ENCODE measurements at regions not wholly inside any gene's neighbourhood (a gene's known extent, or its start where the extent isn't known, plus 50 kb on each side); places are given as distances from the start of the nearest gene placed in this dataset.
"Not testable (repeated sequence)": the region's sequence is repeated elsewhere in the genome, so short reads cannot be mapped to it uniquely, and the experiment has no call there.

DNA sequence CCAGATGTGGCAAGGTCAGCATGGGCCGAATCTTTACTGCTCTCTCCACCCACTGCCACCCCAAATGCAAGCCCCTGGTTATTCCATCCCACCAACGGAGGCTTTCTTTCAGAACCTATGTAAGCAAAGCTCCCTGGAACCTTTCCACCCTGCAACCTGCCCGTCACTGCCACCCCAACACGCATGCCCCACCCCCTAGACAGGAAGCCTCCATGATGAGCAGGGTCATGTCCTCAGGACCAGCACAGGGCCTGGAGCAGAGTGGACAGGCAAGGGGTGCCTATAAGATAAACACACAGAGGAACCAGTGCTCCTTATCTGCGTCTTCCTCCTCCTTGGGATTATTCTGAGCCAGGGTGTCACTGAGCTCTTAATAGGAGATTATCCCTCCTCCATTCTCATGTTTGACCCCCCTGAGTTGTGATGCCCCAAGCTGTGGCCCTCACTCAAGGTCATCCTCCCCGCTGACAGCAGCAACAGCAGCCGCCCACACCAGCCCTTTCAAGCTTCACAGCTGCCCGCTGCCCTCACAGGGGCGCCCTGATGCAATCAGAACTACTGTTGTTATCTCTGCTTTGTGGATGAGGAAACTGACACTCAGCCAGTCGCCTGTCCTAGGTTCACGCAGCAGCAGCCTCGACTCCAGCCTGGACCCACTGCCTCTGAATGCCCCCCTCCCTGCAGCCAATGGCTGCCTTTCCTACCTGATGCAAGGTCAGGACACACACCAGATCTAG lies 647.3 kb downstream of the TBC1D22A start:
- TF ChIP-seq, protein P1, sequence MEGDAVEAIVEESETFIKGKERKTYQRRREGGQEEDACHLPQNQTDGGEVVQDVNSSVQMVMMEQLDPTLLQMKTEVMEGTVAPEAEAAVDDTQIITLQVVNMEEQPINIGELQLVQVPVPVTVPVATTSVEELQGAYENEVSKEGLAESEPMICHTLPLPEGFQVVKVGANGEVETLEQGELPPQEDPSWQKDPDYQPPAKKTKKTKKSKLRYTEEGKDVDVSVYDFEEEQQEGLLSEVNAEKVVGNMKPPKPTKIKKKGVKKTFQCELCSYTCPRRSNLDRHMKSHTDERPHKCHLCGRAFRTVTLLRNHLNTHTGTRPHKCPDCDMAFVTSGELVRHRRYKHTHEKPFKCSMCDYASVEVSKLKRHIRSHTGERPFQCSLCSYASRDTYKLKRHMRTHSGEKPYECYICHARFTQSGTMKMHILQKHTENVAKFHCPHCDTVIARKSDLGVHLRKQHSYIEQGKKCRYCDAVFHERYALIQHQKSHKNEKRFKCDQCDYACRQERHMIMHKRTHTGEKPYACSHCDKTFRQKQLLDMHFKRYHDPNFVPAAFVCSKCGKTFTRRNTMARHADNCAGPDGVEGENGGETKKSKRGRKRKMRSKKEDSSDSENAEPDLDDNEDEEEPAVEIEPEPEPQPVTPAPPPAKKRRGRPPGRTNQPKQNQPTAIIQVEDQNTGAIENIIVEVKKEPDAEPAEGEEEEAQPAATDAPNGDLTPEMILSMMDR (IDR thresholded peaks at IDR 0.05; ENCODE audit: low read depth, low read length): no peak
- H3K4me3 ChIP-seq (ENCODE audit: low read depth, low read length): no peak overlapping the region
- DNase-seq (ENCODE audit: low read depth): no peak

DNA sequence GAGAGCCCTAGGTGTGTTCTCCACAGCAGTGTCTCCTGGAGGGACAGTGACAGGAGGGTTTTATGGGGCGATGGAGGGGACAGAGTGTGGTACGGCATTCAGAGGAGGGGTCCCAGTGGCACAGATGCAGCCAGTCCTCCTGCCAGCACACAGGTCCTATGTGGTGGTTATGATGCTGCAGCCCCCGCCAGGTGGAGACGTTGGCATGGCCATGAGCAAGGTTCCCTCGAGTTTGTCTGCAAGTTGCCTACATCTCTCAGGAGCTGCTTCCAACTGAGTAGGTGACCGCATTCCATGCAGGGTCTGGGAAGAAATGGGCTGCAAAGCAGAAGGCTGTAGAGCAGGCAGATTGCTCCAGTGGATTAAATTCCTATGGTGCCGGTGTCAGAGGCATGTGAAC lies 646.0 kb downstream of the TBC1D22A start:
- no peak overlapping the region for H3K4me3 ChIP-seq (ENCODE audit: low read depth, low read length)
- no peak for TF ChIP-seq MYC (IDR thresholded peaks at IDR 0.05; ENCODE audit: low read depth, low read length)
- no peak for TF ChIP-seq POLR2A (IDR thresholded peaks at IDR 0.05; ENCODE audit: extremely low read depth, insufficient read length)
- TF ChIP-seq, protein P2, sequence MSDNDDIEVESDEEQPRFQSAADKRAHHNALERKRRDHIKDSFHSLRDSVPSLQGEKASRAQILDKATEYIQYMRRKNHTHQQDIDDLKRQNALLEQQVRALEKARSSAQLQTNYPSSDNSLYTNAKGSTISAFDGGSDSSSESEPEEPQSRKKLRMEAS (IDR thresholded peaks at IDR 0.05; ENCODE audit: low read depth, low read length): no peak
- TF ChIP-seq, protein P1 (IDR thresholded peaks at IDR 0.05; ENCODE audit: low read depth, low read length): no peak
- DNase-seq (ENCODE audit: low read depth): no peak

DNA sequence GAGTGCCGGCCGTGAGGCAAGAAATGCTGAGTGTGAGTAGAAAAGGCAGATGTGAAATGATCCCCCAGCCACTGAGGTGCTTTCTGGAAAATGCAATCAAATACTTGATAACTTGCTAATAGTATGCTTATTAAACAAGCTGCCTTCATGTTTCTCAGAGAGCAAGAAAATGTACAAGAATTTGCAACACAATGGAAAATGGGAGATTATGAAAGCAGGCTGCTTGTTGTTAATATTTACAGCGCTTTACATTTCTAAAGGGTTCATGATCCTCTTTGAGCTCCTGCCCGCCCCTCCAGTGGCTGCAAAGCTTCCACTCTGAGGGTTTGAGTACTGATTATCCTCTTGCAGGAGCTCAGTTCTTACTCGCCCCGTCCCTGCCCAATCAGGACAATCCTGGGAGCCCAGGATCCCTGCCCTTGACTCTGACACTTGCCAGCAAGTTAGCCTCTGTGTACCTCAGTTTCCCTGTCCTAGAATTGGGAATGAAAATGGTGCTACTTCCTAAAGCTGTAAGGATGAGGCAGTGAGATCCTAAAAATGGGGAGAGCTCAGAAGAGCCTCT lies 645.1 kb downstream of the TBC1D22A start:
- no peak for DNase-seq (ENCODE audit: low read depth)
- H3K4me3 ChIP-seq (ENCODE audit: low read depth, low read length): no peak overlapping the region
- TF ChIP-seq POLR2A (IDR thresholded peaks at IDR 0.05; ENCODE audit: extremely low read depth, insufficient read length): no peak
- TF ChIP-seq, protein P2 (IDR thresholded peaks at IDR 0.05; ENCODE audit: low read depth, low read length): no peak
- TF ChIP-seq, protein P1 (IDR thresholded peaks at IDR 0.05; ENCODE audit: low read depth, low read length): no peak
- TF ChIP-seq MYC (IDR thresholded peaks at IDR 0.05; ENCODE audit: low read depth, low read length): no peak

DNA sequence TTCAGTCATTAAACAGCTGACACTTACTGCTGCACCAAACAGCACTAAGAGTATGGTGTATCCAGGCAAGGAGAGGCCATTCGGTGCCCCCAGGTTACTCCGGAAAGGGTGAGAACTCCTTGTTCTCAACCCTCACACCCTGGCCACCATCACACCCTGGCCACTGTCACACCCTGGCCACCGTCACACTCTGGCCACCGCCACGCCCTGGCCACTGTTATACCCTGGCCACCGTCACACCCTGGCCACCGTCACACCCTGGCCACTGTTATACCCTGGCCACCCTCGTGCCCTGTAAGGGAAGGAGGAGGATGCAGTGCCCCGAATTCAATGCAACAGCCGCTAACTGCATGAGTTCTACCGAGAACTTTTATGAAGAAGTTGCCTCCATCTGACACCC lies 644.4 kb downstream of the TBC1D22A start:
- no peak overlapping the region for H3K4me3 ChIP-seq (ENCODE audit: low read depth, low read length)
- TF ChIP-seq, protein P1 (IDR thresholded peaks at IDR 0.05; ENCODE audit: low read depth, low read length): no peak
- TF ChIP-seq POLR2A (IDR thresholded peaks at IDR 0.05; ENCODE audit: extremely low read depth, insufficient read length): no peak
- DNase-seq (ENCODE audit: low read depth): no peak

DNA sequence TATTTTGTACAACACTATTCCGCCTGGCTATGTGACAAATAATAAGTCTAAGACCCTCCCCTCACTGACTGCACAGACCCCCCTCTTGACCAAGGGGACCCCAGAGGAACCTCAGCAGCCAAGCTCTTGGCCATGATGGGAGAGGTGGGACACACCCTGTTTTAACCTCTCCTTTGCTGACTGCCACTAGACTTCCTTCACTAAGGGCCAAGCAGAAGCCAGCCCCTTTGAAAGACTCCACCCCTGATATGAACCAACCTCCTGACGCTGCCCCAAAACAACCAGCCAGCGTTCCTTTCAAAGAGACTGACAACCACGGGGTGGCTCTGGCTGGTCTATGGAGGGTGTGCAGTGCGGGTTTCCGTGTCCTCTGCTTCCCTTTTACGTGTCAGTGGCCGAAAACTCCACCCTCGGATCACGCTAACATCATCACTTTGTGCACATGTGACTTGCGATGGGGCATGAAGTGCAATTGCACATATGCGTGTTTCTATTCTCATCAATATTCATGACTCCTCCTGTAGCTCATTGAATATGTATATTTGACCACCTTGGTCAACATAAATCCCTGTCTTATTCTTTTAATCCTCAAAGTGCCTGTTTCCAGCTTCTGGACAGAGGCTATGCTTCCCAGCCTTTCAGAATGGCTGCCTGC lies 643.9 kb downstream of the TBC1D22A start:
- no peak for TF ChIP-seq MYC (IDR thresholded peaks at IDR 0.05; ENCODE audit: low read depth, low read length)
- TF ChIP-seq, protein P2 (IDR thresholded peaks at IDR 0.05; ENCODE audit: low read depth, low read length): no peak
- no peak for DNase-seq (ENCODE audit: low read depth)
- no peak overlapping the region for H3K4me3 ChIP-seq (ENCODE audit: low read depth, low read length)

DNA sequence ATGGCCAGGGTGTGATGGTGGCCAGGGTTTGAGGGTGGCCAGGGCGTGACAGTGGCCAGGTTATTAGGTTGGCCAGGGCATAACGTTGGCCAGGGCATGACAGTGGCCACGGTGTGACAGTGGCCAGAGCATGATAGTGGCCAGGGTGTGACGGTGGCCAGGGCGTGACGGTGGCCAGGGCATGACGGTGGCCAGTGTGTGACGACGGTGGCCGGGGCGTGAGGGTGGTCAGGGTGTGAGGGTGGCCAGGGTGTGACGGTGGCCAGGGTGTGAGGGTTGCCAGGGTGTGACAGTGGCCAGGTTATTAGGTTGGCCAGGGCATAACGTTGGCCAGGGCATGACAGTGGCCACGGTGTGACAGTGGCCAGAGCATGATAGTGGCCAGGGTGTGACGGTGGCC lies 642.8 kb downstream of the TBC1D22A start:
- DNase-seq (ENCODE audit: low read depth): not testable (repeated sequence)

More for the DNA sequence above, 642.8 kb downstream of the TBC1D22A start:
- not testable (repeated sequence) for H3K4me3 ChIP-seq (ENCODE audit: low read depth, low read length)

Measured in NB4 (cell line).